ENCODE measurements at regions not wholly inside any gene's neighbourhood (a gene's known extent, or its start where the extent isn't known, plus 50 kb on each side); places are given as distances from the start of the nearest gene placed in this dataset.
"Not testable (repeated sequence)": the region's sequence is repeated elsewhere in the genome, so short reads cannot be mapped to it uniquely, and the experiment has no call there.

- no peak overlapping the region for H3K4me3 ChIP-seq (ENCODE audit: low read depth, low read length)
- DNase-seq (ENCODE audit: low read depth) = no peak
These were observed 1325.0 kb downstream of the BRINP3 start for GRCh38 chr1:189152685-189153084.

- H3K4me3 ChIP-seq (ENCODE audit: low read depth, low read length) = no peak overlapping the region
These were observed 1319.5 kb downstream of the BRINP3 start for GRCh38 chr1:189158155-189158554.

GRCh38 chr1:189175889-189176288 lies 1301.8 kb downstream of the BRINP3 start:
- H3K4me3 ChIP-seq (ENCODE audit: low read depth, low read length) = no peak overlapping the region
- no peak for DNase-seq (ENCODE audit: low read depth)

More at GRCh38 chr1:189158155-189158554, 1319.5 kb downstream of the BRINP3 start:
- DNase-seq (ENCODE audit: low read depth) = no peak

DNA sequence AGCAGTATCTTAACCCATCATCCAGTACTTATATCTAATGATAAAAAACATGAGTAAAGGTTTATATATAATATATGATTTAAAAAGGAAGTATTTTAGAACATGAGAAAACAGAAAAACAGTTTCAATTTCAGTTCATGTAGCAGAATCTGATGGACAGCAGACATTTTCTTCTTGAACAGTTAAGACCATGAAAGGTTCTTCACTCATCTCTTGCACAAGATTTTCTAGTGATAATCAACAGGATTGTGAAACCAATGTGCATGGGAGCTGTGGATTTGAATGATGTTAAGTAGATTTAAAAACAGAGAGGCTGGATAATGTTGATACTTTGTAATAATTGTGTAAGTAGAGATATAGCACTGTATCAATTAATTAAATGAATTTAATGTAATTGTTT lies 1297.6 kb downstream of the BRINP3 start:
- H3K4me3 ChIP-seq (ENCODE audit: low read depth, low read length) = no peak overlapping the region
- no peak for DNase-seq (ENCODE audit: low read depth)

DNA sequence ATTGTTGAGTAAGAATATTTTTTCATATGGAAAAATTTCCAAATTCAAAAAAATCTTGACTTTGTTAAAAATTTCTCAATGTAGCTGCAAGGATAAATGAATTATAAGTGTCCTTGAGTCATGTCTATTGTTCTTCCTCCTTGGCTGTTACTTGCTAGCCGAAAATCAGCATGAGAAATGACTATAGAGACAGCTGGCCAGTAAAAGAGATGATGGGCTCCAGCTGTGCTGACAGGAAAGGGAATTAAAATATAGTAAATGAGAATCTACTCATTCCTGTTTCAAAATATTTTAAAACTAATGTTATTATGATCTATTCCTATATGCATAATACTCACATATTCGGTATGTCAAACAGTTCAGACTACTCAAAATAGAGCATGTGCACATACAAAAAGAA lies 1292.6 kb downstream of the BRINP3 start:
- no peak overlapping the region for H3K4me3 ChIP-seq (ENCODE audit: low read depth, low read length)
- no peak for DNase-seq (ENCODE audit: low read depth)

DNA sequence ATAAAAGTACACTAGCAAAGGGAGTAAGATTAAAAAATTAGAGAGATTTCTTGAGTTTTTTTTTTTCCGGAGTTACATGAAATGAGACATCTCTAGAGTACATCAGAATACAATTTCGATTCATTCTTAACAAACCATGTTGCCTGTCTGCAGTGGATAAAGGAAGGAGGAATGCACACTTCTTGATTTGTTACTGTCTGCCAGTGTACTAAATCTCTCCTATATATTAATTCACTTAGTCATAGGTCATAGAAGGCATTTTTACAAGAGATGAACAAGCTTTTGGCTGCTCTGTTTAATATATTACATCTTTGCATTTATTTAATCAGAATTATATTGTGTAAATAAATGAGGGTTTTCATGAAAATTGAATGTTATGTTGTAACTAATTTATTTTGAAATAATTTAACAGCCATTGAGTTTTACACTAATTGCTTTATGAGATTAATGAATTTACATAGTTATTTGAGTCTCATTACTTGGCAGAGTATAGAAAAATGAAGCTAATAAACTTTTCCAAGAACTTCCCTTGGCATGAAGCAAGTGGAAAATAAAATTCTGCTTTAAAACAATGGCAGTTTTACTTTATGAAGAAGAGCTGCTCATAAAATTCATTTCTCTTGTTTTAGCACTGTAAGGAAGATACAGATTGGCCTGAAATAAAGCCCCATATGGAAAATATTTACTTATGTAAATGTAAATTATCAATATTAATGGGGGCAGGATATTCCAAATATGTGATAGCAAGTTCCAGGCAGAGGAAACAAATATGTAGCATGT lies 1284.7 kb downstream of the BRINP3 start:
- H3K4me3 ChIP-seq (ENCODE audit: low read depth, low read length) = no peak overlapping the region
- no peak for DNase-seq (ENCODE audit: low read depth)

- no peak overlapping the region for H3K4me3 ChIP-seq (ENCODE audit: low read depth, low read length)
- no peak for DNase-seq (ENCODE audit: low read depth)
These were observed 1271.8 kb downstream of the BRINP3 start for GRCh38 chr1:189205863-189206262.

DNA sequence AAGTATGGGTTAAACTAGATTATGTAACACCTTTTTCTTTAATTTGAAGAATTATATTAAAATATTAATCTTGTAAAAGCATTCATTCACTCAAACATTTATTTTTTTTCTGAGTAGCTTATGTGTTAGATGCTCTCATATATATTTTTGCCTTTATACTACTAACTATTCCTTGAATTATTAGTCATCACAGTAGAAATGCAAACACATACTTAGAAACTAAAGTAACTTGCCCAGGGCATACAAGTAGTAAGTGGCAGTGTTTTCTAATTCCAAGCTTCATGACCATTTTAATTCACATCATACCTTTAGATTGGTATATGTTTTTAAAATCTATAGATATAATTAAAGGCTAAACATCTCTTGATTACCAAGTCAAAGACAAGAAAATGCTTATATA lies 1271.0 kb downstream of the BRINP3 start:
- DNase-seq (ENCODE audit: low read depth) = no peak
- H3K4me3 ChIP-seq (ENCODE audit: low read depth, low read length) = no peak overlapping the region

- no peak overlapping the region for H3K4me3 ChIP-seq (ENCODE audit: low read depth, low read length)
- DNase-seq (ENCODE audit: low read depth) = peak; percentile 9
These were observed 1265.9 kb downstream of the BRINP3 start for GRCh38 chr1:189211742-189212141.

- no peak for DNase-seq (ENCODE audit: low read depth)
- H3K4me3 ChIP-seq (ENCODE audit: low read depth, low read length) = no peak overlapping the region
These were observed 1265.1 kb downstream of the BRINP3 start for GRCh38 chr1:189212606-189213005.

GRCh38 chr1:189216886-189217285 lies 1260.8 kb downstream of the BRINP3 start:
- no peak overlapping the region for H3K4me3 ChIP-seq (ENCODE audit: low read depth, low read length)

DNA sequence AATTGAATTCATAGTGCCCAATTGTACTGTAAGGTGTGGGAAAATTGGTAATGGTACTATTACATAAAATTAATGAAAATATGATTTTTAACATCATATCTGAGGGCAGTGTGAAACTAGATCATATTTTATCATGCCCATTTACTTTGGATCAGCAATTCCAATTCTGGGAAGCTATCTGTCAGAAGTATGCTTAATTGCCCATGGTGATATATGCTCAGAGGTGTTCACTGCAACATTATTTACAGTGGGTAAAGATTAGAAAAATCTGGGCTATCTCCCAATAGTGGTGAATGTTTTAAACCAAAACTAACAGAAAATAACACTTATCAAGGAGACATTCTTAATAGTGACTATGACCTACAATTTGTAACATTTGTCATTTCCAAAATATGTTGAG lies 1260.0 kb downstream of the BRINP3 start:
- H3K4me3 ChIP-seq (ENCODE audit: low read depth, low read length) = no peak overlapping the region

More at GRCh38 chr1:189216886-189217285, 1260.8 kb downstream of the BRINP3 start:
- no peak for DNase-seq (ENCODE audit: low read depth)

GRCh38 chr1:189220750-189221149 lies 1256.9 kb downstream of the BRINP3 start:
- no peak overlapping the region for H3K4me3 ChIP-seq (ENCODE audit: low read depth, low read length)
- DNase-seq (ENCODE audit: low read depth) = no peak

More for the DNA sequence above, 1260.0 kb downstream of the BRINP3 start:
- DNase-seq (ENCODE audit: low read depth) = no peak

- not testable (repeated sequence) for DNase-seq (ENCODE audit: low read depth); H3K4me3 ChIP-seq (ENCODE audit: low read depth, low read length)
These were observed 1251.9 kb downstream of the BRINP3 start for GRCh38 chr1:189225794-189226145.

DNA sequence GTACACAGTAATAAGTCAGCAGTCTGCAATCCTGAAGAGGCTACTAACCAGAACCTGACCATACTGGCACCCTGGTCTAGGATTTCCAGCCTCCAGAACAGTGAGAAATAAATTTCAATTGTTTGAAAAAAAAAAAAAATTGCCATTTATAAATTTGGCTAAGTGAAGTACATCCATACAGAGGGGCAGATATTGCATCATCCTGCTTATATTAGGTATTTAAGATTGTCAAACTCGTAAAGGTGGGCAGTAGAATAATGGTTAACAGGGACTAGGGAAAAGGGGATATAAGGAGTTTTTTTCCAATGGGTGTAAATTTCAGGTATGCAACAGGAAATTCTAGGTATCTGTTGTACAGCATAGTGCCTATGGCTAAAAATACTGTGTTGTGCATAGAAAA lies 1250.9 kb downstream of the BRINP3 start:
- no peak for DNase-seq (ENCODE audit: low read depth)
- H3K4me3 ChIP-seq (ENCODE audit: low read depth, low read length) = no peak overlapping the region

DNA sequence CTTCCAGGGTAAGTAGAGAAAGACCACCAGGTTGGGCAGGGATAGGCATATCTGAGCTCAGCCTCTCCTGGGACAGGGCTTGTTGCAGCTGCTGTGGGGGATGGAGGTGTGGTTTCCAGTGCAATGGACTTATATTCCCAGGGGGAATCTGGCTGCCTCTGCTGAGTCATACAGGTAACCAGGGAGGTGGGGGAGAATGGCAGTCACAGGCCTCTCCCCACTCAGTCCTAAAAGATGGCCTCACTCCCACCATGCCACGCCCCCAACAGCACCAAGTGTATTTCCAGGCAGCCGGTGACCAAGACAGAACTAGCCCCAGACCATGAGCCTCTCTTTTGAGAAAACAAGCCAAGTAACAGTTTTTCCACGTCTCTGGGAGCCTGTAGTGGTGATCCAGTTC lies 1240.7 kb downstream of the BRINP3 start:
- DNase-seq (ENCODE audit: low read depth) = no peak
- H3K4me3 ChIP-seq (ENCODE audit: low read depth, low read length) = no peak overlapping the region

DNA sequence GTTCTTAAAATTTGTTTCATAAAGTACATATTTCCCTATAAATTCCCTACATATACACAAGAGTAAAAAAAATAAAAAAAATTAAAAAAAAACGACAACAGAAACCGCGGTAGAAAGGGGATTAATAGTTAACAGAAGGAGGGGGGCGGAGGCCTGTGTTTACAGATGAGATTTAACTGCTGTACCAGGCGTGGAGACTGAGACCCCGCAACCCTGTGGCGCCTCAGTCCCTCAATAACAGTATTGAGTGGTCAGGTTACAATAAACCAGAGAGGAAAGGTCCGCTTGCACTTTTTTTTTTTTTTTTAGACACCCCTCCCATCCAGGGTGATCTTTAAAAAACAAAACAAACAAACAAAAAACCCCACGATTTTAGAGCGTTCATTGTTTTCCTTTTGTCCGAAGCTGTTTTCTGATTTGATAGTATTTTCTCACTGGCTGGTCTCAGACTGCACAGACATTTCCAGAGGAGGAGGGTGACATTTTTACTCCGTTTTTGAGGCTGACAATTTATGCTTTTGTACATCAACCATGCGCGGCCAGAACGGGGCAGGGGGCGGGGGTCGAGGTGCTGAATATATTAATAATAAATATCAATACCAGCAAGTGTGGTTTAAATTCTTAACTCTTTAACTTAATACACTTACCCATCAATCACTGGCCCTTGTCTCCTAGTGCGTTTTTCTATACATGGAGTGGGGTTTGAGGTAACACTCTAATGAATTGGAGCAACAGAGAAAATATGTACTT lies 1223.9 kb downstream of the BRINP3 start:
- DNase-seq (ENCODE audit: low read depth) = no peak
- H3K4me3 ChIP-seq (ENCODE audit: low read depth, low read length) = no peak overlapping the region

- DNase-seq (ENCODE audit: low read depth); H3K4me3 ChIP-seq (ENCODE audit: low read depth, low read length): not testable (repeated sequence)
These were observed 1216.5 kb downstream of the BRINP3 start for GRCh38 chr1:189261128-189261527.

GRCh38 chr1:189269011-189269410 lies 1208.7 kb downstream of the BRINP3 start:
- peak; percentile 1 for DNase-seq (ENCODE audit: low read depth)
- H3K4me3 ChIP-seq (ENCODE audit: low read depth, low read length) = no peak overlapping the region

- H3K4me3 ChIP-seq (ENCODE audit: low read depth, low read length) = no peak overlapping the region
- no peak for DNase-seq (ENCODE audit: low read depth)
These were observed 1203.4 kb downstream of the BRINP3 start for GRCh38 chr1:189274267-189274666.

- DNase-seq (ENCODE audit: low read depth) = no peak
- H3K4me3 ChIP-seq (ENCODE audit: low read depth, low read length) = no peak overlapping the region
These were observed 1201.9 kb downstream of the BRINP3 start for GRCh38 chr1:189275796-189276195.

All from skeletal muscle cell (primary cell).